K562 (cell line): ENCODE measurements at regions not wholly inside any gene's neighbourhood (a gene's known extent, or its start where the extent isn't known, plus 50 kb on each side); places are given as distances from the start of the nearest gene placed in this dataset.

Experiments
- ATAC-seq: fragments of 200-7000 bp; cut with Tn5 transposase; 3 replicates; pipeline ENCODE4 v1.9.1; 2020; ENCODE audit warnings: moderate library complexity
- BruUV-seq: library from RNA; stranded (reverse); fragments of 400-500 nt; replicated peaks from 2 replicates; lab custom pipeline; 2021; lab: Mats Ljungman, UMichigan
- CTCF ChIA-PET: fragments of 300-600 bp; formaldehyde crosslinking; extraction: SDS; loops from one replicate; lab custom pipeline; 2021; ENCODE audit warnings: low intra/inter-chr PET ratio; lab: Yijun Ruan, JAX
- POLR2A ChIA-PET: fragments of 300-600, 350-650 bp; sonication (Branson Sonifier 250); formaldehyde crosslinking; extraction: SDS; loops from one replicate; lab custom pipeline; 2021; ENCODE audit warnings: antibody characterized with exemption, inconsistent platforms; lab: Yijun Ruan, JAX
- DNase-seq, 4 experiments: peaks; one replicate each; pipeline versions ENCODE4 v3.0.0 to v3.0.0-alpha.2; 2011 to 2018; ENCODE audit warnings: low spot score in 3 of 4, mixed read lengths in 3 of 4; ENCODE audit errors: extremely low read depth in 1 of 4
- FAIRE-seq: peaks from 2 replicates; lab custom pipeline; 2011; peaks lifted over from hg19 to GRCh38; lab: Jason Lieb, UNC
- H2AFZ ChIP-seq: 2 replicates; pipeline ENCODE4 v1.6.0; 2011; ENCODE audit warnings: low read depth, low read length, control low read depth, inconsistent platforms
- H3K27ac ChIP-seq: fragments of 200-600 bp; 3 replicates; pipeline ENCODE4 v1.8.0; 2011; ENCODE audit warnings: low read depth, mild to moderate bottlenecking, control low read depth, inconsistent platforms, low read length, moderate library complexity, mixed read lengths; ENCODE audit errors: extremely low read depth
- H3K27me3 ChIP-seq, 2 experiments: fragments of 300-600 bp in 1 of 2; 2 replicates in 1 of 2; 3 replicates in 1 of 2; pipeline versions ENCODE4 v1.6.0 to v1.8.0; 2011; ENCODE audit warnings: inconsistent platforms in 2 of 2, low read length in 2 of 2, mild to moderate bottlenecking in 1 of 2, mixed read lengths in 1 of 2, moderate library complexity in 1 of 2; ENCODE audit not compliant: control insufficient read depth in 2 of 2, insufficient read depth in 2 of 2
- H3K36me3 ChIP-seq: fragments of 300-600 bp; 3 replicates; pipeline ENCODE4 v1.8.0; 2011; ENCODE audit warnings: mild to moderate bottlenecking, low read length, inconsistent platforms; ENCODE audit not compliant: control insufficient read depth, insufficient read depth
- H3K4me1 ChIP-seq, 2 experiments: fragments of 200-600 bp in 1 of 2; replicated peaks in 1 of 2; 2 replicates in 1 of 2; 3 replicates in 1 of 2; pipeline versions ENCODE4 v1.5.1 to v1.8.0; 2011; ENCODE audit warnings: inconsistent platforms in 2 of 2, low read length in 2 of 2, mild to moderate bottlenecking in 1 of 2, mixed read lengths in 1 of 2, moderate library complexity in 1 of 2; ENCODE audit not compliant: control insufficient read depth in 2 of 2, insufficient read depth in 2 of 2
- H3K4me2 ChIP-seq: 2 replicates; pipeline ENCODE4 v1.6.1; 2011; ENCODE audit warnings: low read length, control low read depth, inconsistent platforms, mixed read lengths; ENCODE audit not compliant: insufficient read depth
- H3K4me3 ChIP-seq: fragments of 200-600 bp; sonication (generic), shearing (Covaris generic); 2 replicates; pipeline ENCODE4 v1.5.1; 2016; ENCODE audit warnings: control low read depth, inconsistent platforms
- H3K79me2 ChIP-seq: fragments of 200-600 bp; 3 replicates; pipeline ENCODE4 v1.8.0; 2011; ENCODE audit warnings: low read length, inconsistent platforms; ENCODE audit not compliant: control insufficient read depth, insufficient read depth
- H3K9ac ChIP-seq, 2 experiments: 2 replicates each; pipeline versions ENCODE4 v1.6.0 to v1.6.1; 2011; ENCODE audit warnings: low read depth in 2 of 2, low read length in 2 of 2, control low read depth in 1 of 2, inconsistent platforms in 1 of 2, mild to moderate bottlenecking in 1 of 2, mixed read lengths in 1 of 2; ENCODE audit not compliant: insufficient read depth in 1 of 2
- H3K9me1 ChIP-seq: one replicate; pipeline ENCODE4 v1.6.0; 2011; ENCODE audit warnings: inconsistent platforms, mild to moderate bottlenecking, low read length, moderate library complexity; ENCODE audit not compliant: control insufficient read depth, insufficient read depth
- H3K9me3 ChIP-seq: replicated peaks from 2 replicates; pipeline ENCODE4 v1.5.1; 2011; ENCODE audit warnings: low read depth, low read length, inconsistent platforms; ENCODE audit not compliant: control insufficient read depth, insufficient read depth
- H4K20me1 ChIP-seq: replicated peaks from 2 replicates; pipeline ENCODE4 v1.6.1; 2011; ENCODE audit warnings: low read length, inconsistent platforms, mixed read lengths; ENCODE audit not compliant: control insufficient read depth, insufficient read depth
- BRF2 ChIP-seq: IDR thresholded peaks from 3 replicates; pipeline ENCODE4 v1.6.1; 2011; ENCODE audit warnings: borderline replicate concordance, mild to moderate bottlenecking; ENCODE audit not compliant: insufficient read length, insufficient read depth
- CBFA2T3 ChIP-seq: fragments of 450-650 bp; IDR thresholded peaks from 2 replicates; pipeline ENCODE4 v1.6.1; 2017
- CBX3 ChIP-seq, 2 experiments: IDR thresholded peaks; 1 replicate in 1 of 2; 2 replicates in 1 of 2; pipeline ENCODE4 v1.6.1; 2012; ENCODE audit warnings: inconsistent platforms in 2 of 2, low read length in 2 of 2, borderline replicate concordance in 1 of 2, control low read depth in 1 of 2
- CREM ChIP-seq: IDR thresholded peaks from 2 replicates; pipeline ENCODE4 v1.6.1; 2014; ENCODE audit warnings: antibody characterized with exemption, low read depth
- DDX20 ChIP-seq: fragments of 450-650 bp; IDR thresholded peaks from 2 replicates; pipeline ENCODE4 v1.6.1; 2016; ENCODE audit warnings: missing genetic modification characterization, low read depth, mild to moderate bottlenecking, missing compliant biosample characterization, moderate library complexity
- DMBX1 ChIP-seq: fragments of 250-450 bp; sonication (Bioruptor Pico); IDR thresholded peaks from 2 replicates; pipeline ENCODE4 v1.8.0; 2022; ENCODE audit warnings: inconsistent platforms, mild to moderate bottlenecking, moderate library complexity, borderline replicate concordance
- GABPB2 ChIP-seq: fragments of 250-450 bp; sonication (Bioruptor Pico); conservative IDR thresholded peaks from 2 replicates; pipeline ENCODE4 v1.5.1; 2021; ENCODE audit warnings: mild to moderate bottlenecking
- GATAD2B ChIP-seq: fragments of 450-650 bp; IDR thresholded peaks from 2 replicates; pipeline ENCODE4 v1.6.1; 2017; ENCODE audit warnings: mild to moderate bottlenecking, borderline replicate concordance
- HCFC1 ChIP-seq: IDR thresholded peaks from 2 replicates; pipeline ENCODE4 v1.6.1; 2012; ENCODE audit warnings: low read depth, low read length, improper control_type of control experiment
- HNRNPL ChIP-seq: fragments of 200-400 bp; formaldehyde crosslinking; IDR thresholded peaks from 2 replicates; pipeline ENCODE4 v1.6.1; 2017; ENCODE audit warnings: low read depth, mild to moderate bottlenecking, low read length
- HOXB6 ChIP-seq: fragments of 250-450 bp; sonication (Bioruptor Pico); IDR thresholded peaks from 2 replicates; pipeline ENCODE4 v1.5.1; 2022; ENCODE audit warnings: mild to moderate bottlenecking, borderline replicate concordance
- ILK ChIP-seq: fragments of 450-650 bp; IDR thresholded peaks from 2 replicates; pipeline ENCODE4 v1.6.1; 2016; ENCODE audit warnings: missing genetic modification characterization, low read depth, mild to moderate bottlenecking, missing compliant biosample characterization, moderate library complexity, borderline replicate concordance
- KAT7 ChIP-seq: sonication (generic); formaldehyde crosslinking; IDR thresholded peaks from 2 replicates; pipeline ENCODE4 v1.8.0; 2022; ENCODE audit warnings: missing genetic modification reagents, mild to moderate bottlenecking, borderline replicate concordance
- MAZ ChIP-seq, 2 experiments: fragments of 450-650 bp in 1 of 2; sonication (generic) in 1 of 2; formaldehyde crosslinking; IDR thresholded peaks in 1 of 2; conservative IDR thresholded peaks in 1 of 2; 2 replicates each; pipeline versions ENCODE4 v1.4.0 to v1.5.0; 2020; ENCODE audit warnings: mild to moderate bottlenecking in 1 of 2, missing genetic modification reagents in 1 of 2
- NCOA6 ChIP-seq: fragments of 450-650 bp; IDR thresholded peaks from 2 replicates; pipeline ENCODE4 v1.6.1; 2017; ENCODE audit warnings: mild to moderate bottlenecking
- RBFOX2 ChIP-seq: fragments of 200-400 bp; formaldehyde crosslinking; IDR thresholded peaks from 2 replicates; pipeline ENCODE4 v1.6.1; 2017; ENCODE audit warnings: low read depth, mild to moderate bottlenecking, low read length, moderate library complexity
- ZC3H8 ChIP-seq: fragments of 450-650 bp; IDR thresholded peaks from 2 replicates; pipeline ENCODE4 v1.6.1; 2017
- ZNF347 ChIP-seq: fragments of 450-650 bp; formaldehyde crosslinking; IDR thresholded peaks from 2 replicates; pipeline ENCODE4 v1.4.0; 2020; ENCODE audit warnings: low read depth, mild to moderate bottlenecking, moderate library complexity
- ZNF586 ChIP-seq: fragments of 450-650 bp; formaldehyde crosslinking; conservative IDR thresholded peaks from 2 replicates; pipeline ENCODE4 v1.4.0; 2020; ENCODE audit warnings: mild to moderate bottlenecking, moderate library complexity
- ZNF830 ChIP-seq: fragments of 250-450 bp; sonication (Bioruptor Pico); IDR thresholded peaks from 2 replicates; pipeline ENCODE4 v1.5.0; 2021; ENCODE audit warnings: mild to moderate bottlenecking
- WGBS: fragments of 100-300 bp; shearing (Covaris generic); methylation state at CpG from one replicate; pipeline ENCODE4 v1.1.6; 2016; ENCODE audit warnings: low coverage, mixed read lengths; ENCODE audit not compliant: insufficient coverage; ENCODE audit errors: missing lambda C conversion rate; 5-methylcytosine and 5-hydroxymethylcytosine counted together
- in situ Hi-C: fragments of 300-500 bp; cut with MboI; formaldehyde crosslinking; loops from 4 replicates; pipeline ENCODE4 v1.15.0; 2018; ENCODE audit warnings: inconsistent platforms, mixed read lengths
- intact Hi-C: fragments of 100-400 bp; cut with micrococcal nuclease; formaldehyde crosslinking; loops from 2 replicates; pipeline ENCODE4 v1.14.2; 2022

- Histone ChIP-seq H4K20me1 (no peaks in the 10 kb centered on the region), H2AFZ (no peak overlapping the region), H3K9me3 (no peaks in the 10 kb centered on the region), H3K9ac (no peak overlapping the region), H3K27ac (no peak overlapping the region), H3K27me3 (no peaks in the 10 kb centered on the region)
- 0% methylated on average over 1 of the region's 1 CpG for WGBS
- DNase-seq: no peak
- no peak for TF ChIP-seq ZNF830 (CRISPR knock-in tag)
- no peak for TF ChIP-seq MAZ (CRISPR knock-in tag; conservative IDR thresholded peaks at IDR 0.05 in 1 of 2, IDR thresholded peaks at IDR 0.05 in 1 of 2)
- TF ChIP-seq DDX20 (tag): no peak
- no peak for TF ChIP-seq DMBX1 (CRISPR knock-in tag)
- no peak for TF ChIP-seq GABPB2
- TF ChIP-seq NCOA6: no peak
- no peak for TF ChIP-seq ILK
- TF ChIP-seq, all 486 proteins: peak for 0
- no TSS peak for BruUV-seq
- ATAC-seq (no peak), FAIRE-seq (no peak)
- Histone ChIP-seq H3K9me1 (no peaks in the 10 kb centered on the region), H3K4me3 (no peak overlapping the region), H3K4me1 (no peaks in the 10 kb centered on the region), H3K79me2 (no peaks in the 10 kb centered on the region), H3K36me3 (no peaks in the 10 kb centered on the region), H3K4me2 (no peak overlapping the region)
- intact Hi-C loops: no loop called here
- ChIA-PET POLR2A (interaction anchor here (0.6 kb wide), 1 partner anchor 36 kb away, joined by 3 read pairs; no protein-coding TSS in a partner anchor), CTCF (no interaction called here)
- in situ Hi-C loops: no loop called here
Observed at GRCh38 chr9:87108661-87109060, 161.4 kb upstream of the GAS1 start.

GRCh38 chr9:87109231-87109631 lies 161.9 kb upstream of the GAS1 start:
- no peaks in the 10 kb centered on the region for H3K79me2 ChIP-seq
- H3K9me3 ChIP-seq: no peaks in the 10 kb centered on the region
- no peaks in the 10 kb centered on the region for H3K4me1 ChIP-seq
- H3K27ac ChIP-seq: no peak overlapping the region
- intact Hi-C loops (no loop called here), in situ Hi-C loops (no loop called here)
- H4K20me1 ChIP-seq: no peaks in the 10 kb centered on the region
- BruUV-seq: no TSS peak
- H3K9me1 ChIP-seq: no peaks in the 10 kb centered on the region
- ChIA-PET POLR2A (no interaction called here), CTCF (no interaction called here)
- no peak overlapping the region for H2AFZ ChIP-seq
- no peak for DNase-seq
- H3K9ac ChIP-seq: no peak overlapping the region
- H3K36me3 ChIP-seq: no peaks in the 10 kb centered on the region
- WGBS: 0% methylated on average over 1 of the region's 2 CpGs
- H3K4me3 ChIP-seq: no peak overlapping the region
- TF ChIP-seq GATAD2B (no peak), KAT7 (CRISPR knock-in tag) (no peak), ZC3H8 (no peak), HCFC1 (no peak), ZNF586 (CRISPR knock-in tag) (no peak), CBFA2T3 (no peak), RBFOX2 (no peak), HOXB6 (CRISPR knock-in tag) (no peak), ZNF347 (no peak), HNRNPL (no peak), CREM (no peak), CBX3 (IDR thresholded peaks at IDR 0.05; ENCODE audit: borderline replicate concordance in 1 of 2, low read length in 2 of 2) (no peak), BRF2 (no peak)
- H3K27me3 ChIP-seq: no peaks in the 10 kb centered on the region
- H3K4me2 ChIP-seq: no peak overlapping the region
- ATAC-seq: no peak
- FAIRE-seq: no peak
